Endothelial cell (in vitro differentiated cells): ENCODE measurements at regions not wholly inside any gene's neighbourhood (a gene's known extent, or its start where the extent isn't known, plus 50 kb on each side); places are given as distances from the start of the nearest gene placed in this dataset.

ENCODE experiments used
- DNase-seq: peaks from one replicate; pipeline ENCODE4 v3.0.0; 2021; ENCODE audit warnings: low spot score
- H3K27ac Mint-ChIP-seq: one replicate; pipeline ENCODE4 v1.8.0; 2021; ENCODE audit warnings: mixed read lengths, inconsistent platforms; ENCODE audit not compliant: unreplicated experiment
- H3K27me3 Mint-ChIP-seq: one replicate; pipeline ENCODE4 v1.8.0; 2021; ENCODE audit warnings: mild to moderate bottlenecking, moderate library complexity, mixed read lengths, inconsistent platforms; ENCODE audit not compliant: unreplicated experiment
- H3K36me3 Mint-ChIP-seq: one replicate; pipeline ENCODE4 v1.8.0; 2021; ENCODE audit warnings: mild to moderate bottlenecking, low read depth, mixed read lengths, inconsistent platforms; ENCODE audit not compliant: unreplicated experiment
- H3K4me1 Mint-ChIP-seq: one replicate; pipeline ENCODE4 v1.8.0; 2021; ENCODE audit warnings: mild to moderate bottlenecking, mixed read lengths, inconsistent platforms; ENCODE audit not compliant: unreplicated experiment
- H3K4me3 Mint-ChIP-seq: one replicate; pipeline ENCODE4 v1.8.0; 2021; ENCODE audit warnings: mild to moderate bottlenecking, mixed read lengths, inconsistent platforms; ENCODE audit not compliant: unreplicated experiment
- H3K9me3 Mint-ChIP-seq: one replicate; pipeline ENCODE4 v1.8.0; 2021; ENCODE audit warnings: mixed read lengths, inconsistent platforms; ENCODE audit not compliant: unreplicated experiment
- TF ChIP-seq, protein P1 (sequence below): fragments of 200-600 bp; sonication (generic); IDR thresholded peaks from one replicate; pipeline ENCODE4 v1.5.0; 2021; ENCODE audit warnings: antibody characterized with exemption; ENCODE audit not compliant: unreplicated experiment

DNA sequence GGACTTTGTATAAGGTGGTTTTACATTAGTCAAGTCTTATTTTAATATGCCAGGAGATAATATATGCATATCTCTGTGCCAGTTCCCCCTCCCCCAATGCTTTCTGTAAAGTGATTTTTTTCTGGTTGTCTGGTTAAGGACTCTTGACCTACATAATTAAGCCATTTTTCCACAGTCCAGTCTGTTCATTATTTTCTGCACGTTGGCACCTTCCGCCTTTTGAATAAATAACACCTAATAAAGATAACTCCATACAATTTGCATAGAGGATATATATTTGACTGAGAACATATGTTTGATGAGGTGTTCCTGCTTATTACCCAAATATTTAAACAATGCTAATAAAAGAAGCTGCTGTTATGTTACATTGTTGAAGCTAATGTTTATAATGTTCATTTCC, 320.9 kb downstream of the DMAC1 start:
- Mint-ChIP-seq H3K4me3 (no peak overlapping the region), H3K4me1 (no peaks in the 10 kb centered on the region), H3K27me3 (peaks cover 1% of the 10 kb centered on the region), H3K27ac (no peak overlapping the region), H3K9me3 (no peaks in the 10 kb centered on the region), H3K36me3 (no peaks in the 10 kb centered on the region)
- TF ChIP-seq, protein P1, sequence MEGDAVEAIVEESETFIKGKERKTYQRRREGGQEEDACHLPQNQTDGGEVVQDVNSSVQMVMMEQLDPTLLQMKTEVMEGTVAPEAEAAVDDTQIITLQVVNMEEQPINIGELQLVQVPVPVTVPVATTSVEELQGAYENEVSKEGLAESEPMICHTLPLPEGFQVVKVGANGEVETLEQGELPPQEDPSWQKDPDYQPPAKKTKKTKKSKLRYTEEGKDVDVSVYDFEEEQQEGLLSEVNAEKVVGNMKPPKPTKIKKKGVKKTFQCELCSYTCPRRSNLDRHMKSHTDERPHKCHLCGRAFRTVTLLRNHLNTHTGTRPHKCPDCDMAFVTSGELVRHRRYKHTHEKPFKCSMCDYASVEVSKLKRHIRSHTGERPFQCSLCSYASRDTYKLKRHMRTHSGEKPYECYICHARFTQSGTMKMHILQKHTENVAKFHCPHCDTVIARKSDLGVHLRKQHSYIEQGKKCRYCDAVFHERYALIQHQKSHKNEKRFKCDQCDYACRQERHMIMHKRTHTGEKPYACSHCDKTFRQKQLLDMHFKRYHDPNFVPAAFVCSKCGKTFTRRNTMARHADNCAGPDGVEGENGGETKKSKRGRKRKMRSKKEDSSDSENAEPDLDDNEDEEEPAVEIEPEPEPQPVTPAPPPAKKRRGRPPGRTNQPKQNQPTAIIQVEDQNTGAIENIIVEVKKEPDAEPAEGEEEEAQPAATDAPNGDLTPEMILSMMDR = no peak
- DNase-seq = no peak

DNA sequence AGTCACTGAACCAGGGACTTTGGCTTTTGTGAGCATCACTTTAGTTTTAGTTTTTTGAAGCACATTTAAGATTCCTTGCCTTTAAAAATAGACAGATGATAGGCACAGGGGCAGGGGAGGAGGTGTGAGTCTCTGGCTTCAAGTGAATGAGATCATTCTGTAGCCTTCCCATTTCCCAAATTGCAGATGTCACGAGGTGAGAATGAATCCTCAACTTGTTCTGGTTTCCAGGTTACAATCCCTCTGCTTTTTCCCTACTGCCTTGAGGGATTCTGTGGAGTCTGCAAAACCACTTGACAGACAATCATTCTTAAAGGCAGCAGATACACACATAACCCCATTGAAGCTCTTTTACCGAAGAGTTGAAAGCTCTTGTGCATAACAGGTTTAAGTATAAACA, 332.4 kb downstream of the DMAC1 start:
- H3K4me1 Mint-ChIP-seq = no peaks in the 10 kb centered on the region
- H3K4me3 Mint-ChIP-seq = no peak overlapping the region
- no peak overlapping the region for H3K27ac Mint-ChIP-seq
- TF ChIP-seq, protein P1 = no peak
- peaks cover 1% of the 10 kb centered on the region for H3K27me3 Mint-ChIP-seq
- no peaks in the 10 kb centered on the region for H3K9me3 Mint-ChIP-seq
- no peak for DNase-seq
- no peaks in the 10 kb centered on the region for H3K36me3 Mint-ChIP-seq

DNA sequence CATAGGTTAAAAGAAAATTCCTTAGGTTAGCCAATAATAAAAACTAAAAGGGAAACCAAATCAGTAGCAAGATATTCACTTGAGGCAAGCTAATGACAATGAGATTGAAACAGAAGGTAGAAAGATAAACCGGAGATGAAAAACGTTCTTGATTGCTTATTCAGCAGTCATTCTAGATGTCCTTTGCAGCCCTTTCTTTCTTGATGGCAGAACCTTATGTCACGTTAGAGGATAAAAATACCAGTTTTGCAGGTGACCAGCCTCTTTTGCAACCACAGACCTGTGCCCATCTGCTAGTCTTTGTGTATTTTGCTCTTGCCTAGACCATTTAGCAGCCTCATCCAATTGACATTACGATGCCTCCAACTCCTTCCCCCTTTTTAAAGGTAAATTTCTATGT, 337.8 kb downstream of the DMAC1 start:
- TF ChIP-seq, protein P1 = no peak
- no peak for DNase-seq
- Mint-ChIP-seq H3K27ac (no peak overlapping the region), H3K4me1 (no peaks in the 10 kb centered on the region), H3K27me3 (peaks cover 1% of the 10 kb centered on the region), H3K4me3 (no peak overlapping the region), H3K9me3 (no peaks in the 10 kb centered on the region), H3K36me3 (no peaks in the 10 kb centered on the region)

DNA sequence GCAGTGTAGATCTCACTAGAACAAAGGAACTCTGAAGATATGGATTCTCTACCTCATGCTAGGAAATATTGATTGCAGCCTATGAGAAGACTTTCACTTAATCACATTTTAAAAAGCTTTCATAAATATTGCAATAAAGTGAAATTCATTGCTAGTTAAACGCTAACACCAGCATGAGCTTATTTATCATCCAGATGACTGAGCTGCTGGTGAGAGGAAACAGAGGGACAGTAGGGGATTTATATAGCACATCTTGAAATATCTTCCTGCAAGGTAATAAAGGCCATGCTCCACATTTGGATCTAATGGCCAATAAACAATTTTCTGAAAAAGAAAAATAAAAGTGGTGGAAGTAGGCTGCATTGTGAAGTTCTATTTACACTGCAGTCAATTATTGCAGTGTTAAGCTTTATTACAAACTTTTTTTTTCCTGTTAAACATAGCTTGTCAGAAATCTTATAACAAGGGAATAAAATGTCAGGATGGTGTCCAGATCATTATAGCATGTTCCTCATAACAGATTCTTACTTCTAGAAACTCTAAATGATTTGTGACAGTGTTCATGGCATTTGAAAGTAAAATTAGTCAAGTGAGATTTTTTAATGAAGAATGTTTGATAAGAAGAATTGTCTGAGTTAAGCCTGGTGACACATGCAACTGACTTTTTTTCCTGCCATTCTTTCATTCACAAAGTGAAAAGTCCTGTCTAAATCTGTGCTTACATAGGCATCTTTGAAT, 342.6 kb downstream of the DMAC1 start:
- H3K36me3 Mint-ChIP-seq = no peaks in the 10 kb centered on the region
- TF ChIP-seq, protein P1 = no peak
- no peaks in the 10 kb centered on the region for H3K9me3 Mint-ChIP-seq
- no peak overlapping the region for H3K4me3 Mint-ChIP-seq
- no peak overlapping the region for H3K27ac Mint-ChIP-seq
- DNase-seq = no peak
- H3K27me3 Mint-ChIP-seq = peaks cover 3% of the 10 kb centered on the region
- peaks cover 9% of the 10 kb centered on the region for H3K4me1 Mint-ChIP-seq

DNA sequence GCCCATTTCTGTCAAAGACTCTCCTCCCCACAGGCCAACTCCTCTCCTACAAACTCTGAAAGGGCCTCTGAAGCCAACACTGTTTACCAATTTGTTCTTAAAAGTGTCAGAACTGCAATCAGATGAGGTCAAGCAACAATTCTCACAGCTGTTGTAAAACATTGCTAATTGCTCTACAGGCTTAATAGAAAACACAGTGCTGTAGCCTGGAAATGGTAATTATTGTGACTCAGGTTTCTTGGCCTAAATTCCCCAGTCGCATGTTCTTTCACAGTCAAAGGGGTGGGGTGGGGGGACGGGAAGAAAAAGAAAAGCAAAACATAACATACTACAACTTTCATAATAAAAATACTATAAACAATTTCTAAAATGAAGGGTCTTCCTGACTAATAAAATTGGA, 343.2 kb downstream of the DMAC1 start:
- Mint-ChIP-seq H3K27me3 (peaks cover 3% of the 10 kb centered on the region), H3K27ac (no peak overlapping the region), H3K4me3 (no peak overlapping the region), H3K36me3 (no peaks in the 10 kb centered on the region), H3K4me1 (peaks cover 10% of the 10 kb centered on the region), H3K9me3 (no peaks in the 10 kb centered on the region)
- TF ChIP-seq, protein P1 = no peak
- DNase-seq = no peak
